DND-41 (cell line): ENCODE measurements at regions not wholly inside any gene's neighbourhood (a gene's known extent, or its start where the extent isn't known, plus 50 kb on each side); places are given as distances from the start of the nearest gene placed in this dataset.

Experiments used
- ATAC-seq: fragments of 200-7000 bp; cut with Tn5 transposase; 3 replicates; pipeline ENCODE4 v1.9.1; 2021; ENCODE audit warnings: low read depth; ENCODE audit not compliant: insufficient read depth
- DNase-seq: peaks from one replicate; pipeline ENCODE4 v3.0.0-alpha.2; 2020
- H2AFZ ChIP-seq: 2 replicates; pipeline ENCODE4 v1.6.0; 2012; ENCODE audit warnings: low read depth, low read length
- H3K27ac ChIP-seq: 2 replicates; pipeline ENCODE4 v1.5.1; 2012; ENCODE audit warnings: low read length, inconsistent platforms
- H3K27me3 ChIP-seq: fragments of 200-600 bp; sonication (generic); 2 replicates; pipeline ENCODE4 v1.6.0; 2012; ENCODE audit warnings: low read length, mild to moderate bottlenecking, inconsistent platforms; ENCODE audit not compliant: insufficient read depth, poor library complexity
- H3K36me3 ChIP-seq: 2 replicates; pipeline ENCODE4 v1.5.1; 2012; ENCODE audit warnings: low read length, inconsistent platforms; ENCODE audit not compliant: insufficient read depth
- H3K4me1 ChIP-seq: 2 replicates; pipeline ENCODE4 v1.5.1; 2012; ENCODE audit warnings: mild to moderate bottlenecking, low read length; ENCODE audit not compliant: insufficient read depth
- H3K4me2 ChIP-seq: 2 replicates; pipeline ENCODE4 v1.6.0; 2012; ENCODE audit warnings: mild to moderate bottlenecking, moderate library complexity, low read length, inconsistent platforms; ENCODE audit not compliant: insufficient read depth
- H3K4me3 ChIP-seq, 2 experiments: fragments of 200-600 bp in 1 of 2; shearing (Covaris generic) in 1 of 2; 2 replicates each; pipeline ENCODE4 v1.5.1; 2012 to 2016; ENCODE audit warnings: inconsistent platforms in 2 of 2, low read length in 2 of 2, mild to moderate bottlenecking in 2 of 2, low read depth in 1 of 2, moderate library complexity in 1 of 2
- H3K79me2 ChIP-seq: 2 replicates; pipeline ENCODE4 v1.6.0; 2012; ENCODE audit warnings: low read length, inconsistent platforms; ENCODE audit not compliant: insufficient read depth
- H3K9ac ChIP-seq: 2 replicates; pipeline ENCODE4 v1.6.0; 2012; ENCODE audit warnings: low read depth, mild to moderate bottlenecking, inconsistent platforms, low read length, moderate library complexity
- H3K9me3 ChIP-seq: 2 replicates; pipeline ENCODE4 v1.5.1; 2012; ENCODE audit warnings: low read length, moderate library complexity, mild to moderate bottlenecking, inconsistent platforms; ENCODE audit not compliant: insufficient read depth, severe bottlenecking
- H4K20me1 ChIP-seq: 2 replicates; pipeline ENCODE4 v1.6.0; 2012; ENCODE audit warnings: low read length; ENCODE audit not compliant: insufficient read depth
- EZH2 ChIP-seq: IDR thresholded peaks from 3 replicates; pipeline ENCODE4 v1.6.1; 2012; ENCODE audit warnings: borderline replicate concordance, low read depth, mild to moderate bottlenecking, moderate library complexity, low read length, inconsistent platforms; ENCODE audit not compliant: severe bottlenecking
- TF ChIP-seq, protein P1 (sequence below): IDR thresholded peaks from 2 replicates; pipeline ENCODE4 v1.5.1; 2012; ENCODE audit warnings: borderline replicate concordance, low read length, moderate library complexity, mild to moderate bottlenecking; ENCODE audit not compliant: poor library complexity, severe bottlenecking; ENCODE audit errors: extremely low read depth

- H3K36me3 ChIP-seq = no peaks in the 10 kb centered on the region
- no peaks in the 10 kb centered on the region for H3K4me1 ChIP-seq
- TF ChIP-seq, protein P1, sequence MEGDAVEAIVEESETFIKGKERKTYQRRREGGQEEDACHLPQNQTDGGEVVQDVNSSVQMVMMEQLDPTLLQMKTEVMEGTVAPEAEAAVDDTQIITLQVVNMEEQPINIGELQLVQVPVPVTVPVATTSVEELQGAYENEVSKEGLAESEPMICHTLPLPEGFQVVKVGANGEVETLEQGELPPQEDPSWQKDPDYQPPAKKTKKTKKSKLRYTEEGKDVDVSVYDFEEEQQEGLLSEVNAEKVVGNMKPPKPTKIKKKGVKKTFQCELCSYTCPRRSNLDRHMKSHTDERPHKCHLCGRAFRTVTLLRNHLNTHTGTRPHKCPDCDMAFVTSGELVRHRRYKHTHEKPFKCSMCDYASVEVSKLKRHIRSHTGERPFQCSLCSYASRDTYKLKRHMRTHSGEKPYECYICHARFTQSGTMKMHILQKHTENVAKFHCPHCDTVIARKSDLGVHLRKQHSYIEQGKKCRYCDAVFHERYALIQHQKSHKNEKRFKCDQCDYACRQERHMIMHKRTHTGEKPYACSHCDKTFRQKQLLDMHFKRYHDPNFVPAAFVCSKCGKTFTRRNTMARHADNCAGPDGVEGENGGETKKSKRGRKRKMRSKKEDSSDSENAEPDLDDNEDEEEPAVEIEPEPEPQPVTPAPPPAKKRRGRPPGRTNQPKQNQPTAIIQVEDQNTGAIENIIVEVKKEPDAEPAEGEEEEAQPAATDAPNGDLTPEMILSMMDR = no peak
- TF ChIP-seq EZH2 = no peak
- no peak overlapping the region for H3K9ac ChIP-seq
- no peaks in the 10 kb centered on the region for H3K27me3 ChIP-seq
- H3K79me2 ChIP-seq = no peaks in the 10 kb centered on the region
- no peaks in the 10 kb centered on the region for H3K9me3 ChIP-seq
- DNase-seq (no peak), ATAC-seq (no peak)
- no peak overlapping the region for H3K27ac ChIP-seq
- no peak overlapping the region for H2AFZ ChIP-seq
- no peaks in the 10 kb centered on the region for H4K20me1 ChIP-seq
- no peak overlapping the region for H3K4me2 ChIP-seq
- H3K4me3 ChIP-seq = no peak overlapping the region
Observed at GRCh38 chr1:214993419-214993818, 89.1 kb upstream of the KCNK2 start.

DNA sequence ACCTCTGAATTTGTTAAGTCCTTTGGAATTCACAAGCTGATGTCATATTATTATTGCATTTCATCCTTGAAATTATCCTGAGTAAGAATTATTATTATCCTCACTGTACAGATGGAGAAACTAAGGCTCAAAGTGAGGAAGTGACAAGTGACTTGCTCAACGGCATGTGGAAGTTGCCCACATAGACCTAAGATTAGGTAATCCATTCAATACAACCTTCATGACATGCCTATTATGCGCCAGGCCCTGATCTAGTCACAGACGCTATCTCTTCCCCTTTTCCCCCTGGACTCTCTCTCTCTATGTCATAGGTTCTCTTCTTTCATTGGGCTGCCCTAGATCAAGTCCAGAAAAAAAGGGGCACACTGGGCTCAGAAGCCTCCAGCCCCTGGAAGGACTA is 84.9 kb upstream of the KCNK2 start:
- TF ChIP-seq EZH2 = no peak
- TF ChIP-seq, protein P1 = no peak

DNA sequence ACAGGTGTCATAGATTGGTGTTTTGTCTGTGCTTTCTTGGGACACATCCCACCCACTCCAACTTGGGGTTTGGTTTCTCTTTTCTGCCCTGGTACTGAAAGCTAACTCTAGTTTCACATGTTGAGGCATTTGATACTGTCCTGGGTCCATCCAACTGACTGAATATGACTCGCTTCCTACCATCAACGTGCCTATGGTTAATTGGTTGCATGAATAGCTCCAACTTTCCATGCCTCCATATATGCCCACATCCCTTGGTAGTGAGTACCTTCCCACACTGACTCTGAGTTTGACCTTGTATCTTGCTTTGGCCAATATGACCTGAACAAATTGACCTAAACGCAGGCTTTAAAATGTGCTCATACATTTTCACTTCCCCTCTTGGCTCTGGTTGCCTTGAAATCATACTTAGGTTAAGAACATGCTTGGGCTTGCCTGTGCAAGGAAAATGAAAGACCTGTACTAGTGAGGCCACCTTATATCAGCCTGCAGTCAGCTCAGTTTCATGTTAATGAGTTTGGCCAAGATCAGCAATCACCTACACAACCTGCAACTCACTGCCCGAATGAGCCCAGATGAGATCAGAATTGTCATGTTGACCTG is 81.0 kb upstream of the KCNK2 start:
- Histone ChIP-seq H3K4me2 (no peak overlapping the region), H4K20me1 (no peaks in the 10 kb centered on the region), H3K9me3 (no peaks in the 10 kb centered on the region), H3K4me3 (no peak overlapping the region), H3K79me2 (no peaks in the 10 kb centered on the region), H3K9ac (no peak overlapping the region), H3K27ac (no peak overlapping the region), H3K4me1 (no peaks in the 10 kb centered on the region), H3K27me3 (no peaks in the 10 kb centered on the region), H3K36me3 (no peaks in the 10 kb centered on the region), H2AFZ (no peak overlapping the region)
- ATAC-seq (no peak), DNase-seq (no peak)
- TF ChIP-seq, protein P1 = no peak
- TF ChIP-seq EZH2 = no peak

More for the DNA sequence above, 84.9 kb upstream of the KCNK2 start:
- H3K79me2 ChIP-seq = no peaks in the 10 kb centered on the region
- H3K36me3 ChIP-seq = no peaks in the 10 kb centered on the region
- H3K9me3 ChIP-seq = no peaks in the 10 kb centered on the region
- H3K9ac ChIP-seq = no peak overlapping the region
- no peak overlapping the region for H3K4me3 ChIP-seq
- ATAC-seq = no peak
- H3K27me3 ChIP-seq = no peaks in the 10 kb centered on the region
- no peaks in the 10 kb centered on the region for H4K20me1 ChIP-seq
- no peak overlapping the region for H3K27ac ChIP-seq
- DNase-seq = no peak
- no peak overlapping the region for H3K4me2 ChIP-seq
- no peak overlapping the region for H2AFZ ChIP-seq
- no peaks in the 10 kb centered on the region for H3K4me1 ChIP-seq
